Activated CD8-positive, alpha-beta memory T cell treated with anti-CD3 and anti-CD28 coated beads for 4 hours (primary cell): ENCODE measurements at regions not wholly inside any gene's neighbourhood (a gene's known extent, or its start where the extent isn't known, plus 50 kb on each side); places are given as distances from the start of the nearest gene placed in this dataset.
"Not testable (repeated sequence)": the region's sequence is repeated elsewhere in the genome, so short reads cannot be mapped to it uniquely, and the experiment has no call there.

ENCODE experiments used
- DNase-seq, 2 donors: peaks; one replicate each; pipeline ENCODE4 v3.0.0-alpha.2; 2020; ENCODE audit warnings: low read depth in 2 of 2

GRCh38 chr7:75201606-75202079, 109.3 kb downstream of the GTF2IRD2B start:
- DNase-seq: not testable (repeated sequence)

- DNase-seq: not testable (repeated sequence)
Measured at GRCh38 chr7:75205367-75206085, 113.1 kb downstream of the GTF2IRD2B start.

- not testable (repeated sequence) for DNase-seq
Measured at GRCh38 chr7:75215460-75215859, 123.1 kb downstream of the GTF2IRD2B start.

- DNase-seq: not testable (repeated sequence)
Measured at GRCh38 chr7:75216963-75217362, 124.6 kb downstream of the GTF2IRD2B start.

GRCh38 chr7:75226102-75226501, 133.7 kb downstream of the GTF2IRD2B start:
- DNase-seq: not testable (repeated sequence)

- not testable (repeated sequence) for DNase-seq
Measured at GRCh38 chr7:75229558-75229957, 137.2 kb downstream of the GTF2IRD2B start.

- not testable (repeated sequence) for DNase-seq
Measured at GRCh38 chr7:75230558-75230957, 138.2 kb downstream of the GTF2IRD2B start.

- DNase-seq: not testable (repeated sequence)
Measured at GRCh38 chr7:75235092-75235826, 142.9 kb downstream of the GTF2IRD2B start.

GRCh38 chr7:75235827-75236167, 143.4 kb downstream of the GTF2IRD2B start:
- not testable (repeated sequence) for DNase-seq

GRCh38 chr7:75237255-75238187, 145.1 kb downstream of the GTF2IRD2B start:
- peak; percentile 16 to 29 for DNase-seq

GRCh38 chr7:75238309-75238708, 145.9 kb downstream of the GTF2IRD2B start:
- DNase-seq: not testable (repeated sequence)

GRCh38 chr7:75243638-75244037, 151.2 kb downstream of the GTF2IRD2B start:
- DNase-seq: not testable (repeated sequence)

GRCh38 chr7:75248216-75248615, 147.2 kb upstream of the TRIM73 start:
- not testable (repeated sequence) for DNase-seq

GRCh38 chr7:75254238-75254637, 141.2 kb upstream of the TRIM73 start:
- not testable (repeated sequence) for DNase-seq

GRCh38 chr7:75257442-75257841, 138.0 kb upstream of the TRIM73 start:
- DNase-seq: not testable (repeated sequence)

GRCh38 chr7:75259454-75260003, 135.9 kb upstream of the TRIM73 start:
- not testable (repeated sequence) for DNase-seq

GRCh38 chr7:75261660-75262059, 133.8 kb upstream of the TRIM73 start:
- not testable (repeated sequence) for DNase-seq

GRCh38 chr7:75268158-75268557, 127.3 kb upstream of the TRIM73 start:
- DNase-seq: not testable (repeated sequence)

GRCh38 chr7:75269159-75269558, 126.3 kb upstream of the TRIM73 start:
- DNase-seq: not testable (repeated sequence)

- DNase-seq: not testable (repeated sequence)
Measured at GRCh38 chr7:75274114-75274513, 121.3 kb upstream of the TRIM73 start.
